ENCODE measurements at regions not wholly inside any gene's neighbourhood (a gene's known extent, or its start where the extent isn't known, plus 50 kb on each side); places are given as distances from the start of the nearest gene placed in this dataset.

DNA sequence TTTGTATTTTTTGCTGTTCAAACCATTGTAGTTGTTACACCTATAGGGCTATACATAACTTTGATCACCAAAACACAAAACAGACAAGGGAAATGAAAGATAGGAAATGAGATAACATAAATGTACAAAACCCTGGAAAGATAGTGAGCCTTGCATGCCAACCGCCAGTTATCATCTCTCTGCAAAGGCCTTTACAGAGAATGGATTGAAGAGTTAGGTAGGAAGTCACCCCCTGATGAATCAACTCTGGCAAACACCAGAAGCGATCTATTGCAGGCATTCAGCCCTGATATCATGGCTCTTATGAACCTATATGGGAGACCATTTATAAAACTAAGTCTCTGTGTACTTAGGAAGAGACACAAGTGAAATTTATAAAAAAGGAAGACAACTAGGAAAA, 588.0 kb downstream of the TUSC7 start:
- TF ChIP-seq GATA2 (IDR thresholded peaks at IDR 0.05; ENCODE audit: low read depth, low read length) (no peak), GATA3 (IDR thresholded peaks at IDR 0.05; ENCODE audit: low read depth, low read length) (0 out of 2 replicates have a peak, but pooled peaks have one; percentile 12)

DNA sequence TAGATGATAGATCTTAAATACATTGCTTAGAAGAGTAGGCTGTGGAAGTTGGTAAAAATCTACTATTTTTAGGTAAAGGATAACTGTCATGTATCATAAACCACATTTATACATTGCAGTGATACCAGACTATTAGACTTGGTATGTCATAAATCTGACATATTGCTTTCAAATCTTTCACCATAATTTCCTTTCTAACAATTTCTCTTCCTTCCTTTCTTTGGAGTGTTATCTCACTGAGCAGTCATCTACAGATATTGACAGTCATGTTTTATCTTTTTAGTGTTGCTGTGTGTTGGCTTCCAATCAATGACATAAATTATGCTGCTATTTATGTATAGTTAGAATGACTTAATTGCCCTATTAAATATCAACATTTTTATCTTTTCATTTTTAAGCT, 588.7 kb downstream of the TUSC7 start:
- TF ChIP-seq GATA2 (IDR thresholded peaks at IDR 0.05; ENCODE audit: low read depth, low read length), result no peak
- TF ChIP-seq GATA3 (IDR thresholded peaks at IDR 0.05; ENCODE audit: low read depth, low read length), result no peak

DNA sequence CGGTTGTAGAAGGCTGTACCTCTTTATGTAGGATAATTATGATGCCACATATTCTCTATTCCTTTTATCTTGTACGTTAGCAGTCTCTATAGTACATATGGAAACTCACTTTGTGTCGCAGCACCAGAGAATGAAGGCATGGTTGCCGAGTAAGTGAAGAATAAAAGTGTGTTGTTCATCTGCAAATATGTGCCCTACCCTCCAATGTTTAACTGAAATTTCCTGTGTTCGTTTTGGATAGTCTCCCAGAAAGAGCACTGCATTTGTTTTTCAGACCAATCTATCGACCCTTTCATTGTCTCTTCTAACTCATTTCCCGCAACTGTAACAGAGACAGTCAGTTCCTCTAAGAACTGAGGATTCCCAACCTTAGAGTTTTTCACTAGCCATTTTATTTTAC, 592.8 kb downstream of the TUSC7 start:
- TF ChIP-seq GATA2 (IDR thresholded peaks at IDR 0.05; ENCODE audit: low read depth, low read length) (no peak), GATA3 (IDR thresholded peaks at IDR 0.05; ENCODE audit: low read depth, low read length) (no peak)

DNA sequence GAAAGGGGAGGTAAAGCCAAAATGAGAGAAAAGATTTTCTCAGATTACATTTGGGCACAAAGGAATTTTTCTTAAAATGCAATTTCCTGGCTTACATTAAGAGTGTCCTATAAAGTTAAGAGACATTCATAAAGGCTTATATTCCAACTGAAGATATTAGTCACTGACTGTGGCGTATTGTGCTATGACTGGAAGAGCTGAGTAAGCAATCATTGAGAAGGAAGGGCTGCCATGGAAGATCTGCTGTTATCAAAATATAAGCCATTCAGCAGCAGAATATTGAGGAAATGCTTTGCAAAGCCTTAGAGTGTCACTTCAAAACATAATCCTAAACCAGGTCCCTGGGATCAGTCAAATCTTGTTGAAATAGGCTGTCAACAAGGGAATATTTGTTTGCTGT, 593.9 kb downstream of the TUSC7 start:
- no peak for TF ChIP-seq GATA2 (IDR thresholded peaks at IDR 0.05; ENCODE audit: low read depth, low read length)
- no peak for TF ChIP-seq GATA3 (IDR thresholded peaks at IDR 0.05; ENCODE audit: low read depth, low read length)

DNA sequence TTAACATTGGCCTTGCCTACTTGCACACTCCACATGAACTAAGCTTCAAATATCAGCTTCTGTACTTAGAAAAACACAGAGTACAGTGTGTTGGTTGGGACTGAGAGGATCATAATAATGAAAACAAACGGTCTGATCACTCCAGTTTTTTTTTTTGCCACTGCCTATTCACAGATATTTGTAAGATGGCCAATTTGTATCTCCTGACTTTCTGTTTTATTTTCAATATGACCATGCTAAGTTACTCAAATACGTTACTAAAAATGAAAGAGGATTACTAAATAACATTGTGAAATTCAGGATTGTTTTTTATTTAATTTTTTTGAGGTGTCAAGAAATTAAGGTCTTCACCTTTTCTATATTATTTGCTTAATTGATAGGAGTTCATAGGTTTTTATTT, 595.1 kb downstream of the TUSC7 start:
- TF ChIP-seq GATA2 (IDR thresholded peaks at IDR 0.05; ENCODE audit: low read depth, low read length) (no peak), GATA3 (IDR thresholded peaks at IDR 0.05; ENCODE audit: low read depth, low read length) (no peak)

DNA sequence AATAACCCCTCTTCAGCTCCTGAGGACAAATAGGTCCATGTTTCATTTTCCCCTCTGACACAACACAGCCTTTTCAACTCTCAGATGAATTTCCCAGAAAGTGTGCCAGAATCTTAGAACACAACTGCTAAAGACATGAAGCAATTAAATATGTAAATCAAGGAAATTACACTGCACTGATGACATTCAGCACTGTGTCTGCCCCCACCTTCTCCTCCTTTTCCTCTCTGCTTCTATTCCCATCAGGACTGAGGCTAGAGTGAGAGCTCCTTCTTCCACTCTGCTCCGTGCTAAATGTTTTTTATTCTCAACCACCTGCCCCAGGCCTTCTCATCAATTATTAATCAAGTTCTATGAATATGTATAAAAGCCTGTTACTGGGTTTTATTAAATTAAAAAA, 596.1 kb downstream of the TUSC7 start:
- TF ChIP-seq GATA2 (IDR thresholded peaks at IDR 0.05; ENCODE audit: low read depth, low read length) (no peak), GATA3 (IDR thresholded peaks at IDR 0.05; ENCODE audit: low read depth, low read length) (no peak)

DNA sequence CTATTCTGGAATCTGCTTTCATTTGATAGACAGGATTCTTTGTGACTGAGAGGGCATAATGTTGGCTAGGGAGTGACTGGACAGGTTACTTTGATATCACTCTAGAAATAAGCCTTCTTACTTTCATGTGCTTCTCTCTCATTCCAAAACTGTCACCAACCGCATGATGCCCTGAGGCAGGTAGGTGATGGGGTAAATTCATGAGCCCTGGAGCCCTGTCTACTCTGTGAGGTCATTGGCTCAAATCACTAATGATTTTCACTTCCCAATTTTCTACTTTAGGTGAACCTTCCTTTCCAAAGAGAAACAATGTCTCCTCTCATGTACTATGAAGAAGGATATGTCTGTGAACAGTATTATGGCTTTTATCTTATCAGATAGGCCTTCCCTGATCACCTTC, 596.7 kb downstream of the TUSC7 start:
- no peak for TF ChIP-seq GATA2 (IDR thresholded peaks at IDR 0.05; ENCODE audit: low read depth, low read length)
- TF ChIP-seq GATA3 (IDR thresholded peaks at IDR 0.05; ENCODE audit: low read depth, low read length), result no peak

DNA sequence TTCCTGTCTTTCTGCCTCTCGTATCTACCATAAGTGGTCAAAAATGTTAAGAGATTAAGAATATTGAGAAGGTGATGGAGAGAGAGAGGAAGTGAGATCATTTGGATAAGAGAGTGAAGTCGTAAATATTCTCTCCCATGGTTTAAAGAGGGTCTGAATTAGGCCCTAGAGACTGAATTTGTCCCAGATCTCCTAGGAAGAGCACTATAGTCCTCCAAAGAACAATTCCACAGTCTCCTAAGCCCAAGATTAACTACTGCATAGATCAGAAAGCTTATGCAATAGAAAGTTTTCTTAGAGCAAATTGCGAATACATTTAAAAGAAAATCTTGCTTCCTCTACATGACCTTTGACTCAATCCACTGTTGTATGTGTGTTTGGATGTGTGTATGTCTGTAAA, 598.8 kb downstream of the TUSC7 start:
- TF ChIP-seq GATA2 (IDR thresholded peaks at IDR 0.05; ENCODE audit: low read depth, low read length) (no peak), GATA3 (IDR thresholded peaks at IDR 0.05; ENCODE audit: low read depth, low read length) (no peak)

DNA sequence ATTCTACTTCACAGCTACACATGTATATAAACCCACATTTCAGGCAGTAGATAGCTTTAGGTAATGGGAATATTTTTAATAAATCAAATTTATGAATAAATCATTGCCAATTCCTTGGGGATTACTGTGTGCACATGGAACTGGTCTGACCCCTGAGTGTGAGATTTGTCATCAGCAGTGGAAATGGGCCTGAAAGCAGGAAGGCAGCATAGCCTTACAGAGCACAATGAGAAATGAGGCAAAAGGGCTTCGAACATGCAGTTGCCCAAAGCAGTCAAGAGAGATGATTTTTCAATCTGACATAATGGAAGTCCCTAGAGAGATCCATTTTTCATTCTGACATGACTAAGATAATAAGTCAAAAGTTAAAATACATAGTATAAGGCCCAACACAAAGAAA, 599.2 kb downstream of the TUSC7 start:
- TF ChIP-seq GATA2 (IDR thresholded peaks at IDR 0.05; ENCODE audit: low read depth, low read length), result no peak
- TF ChIP-seq GATA3 (IDR thresholded peaks at IDR 0.05; ENCODE audit: low read depth, low read length), result no peak

DNA sequence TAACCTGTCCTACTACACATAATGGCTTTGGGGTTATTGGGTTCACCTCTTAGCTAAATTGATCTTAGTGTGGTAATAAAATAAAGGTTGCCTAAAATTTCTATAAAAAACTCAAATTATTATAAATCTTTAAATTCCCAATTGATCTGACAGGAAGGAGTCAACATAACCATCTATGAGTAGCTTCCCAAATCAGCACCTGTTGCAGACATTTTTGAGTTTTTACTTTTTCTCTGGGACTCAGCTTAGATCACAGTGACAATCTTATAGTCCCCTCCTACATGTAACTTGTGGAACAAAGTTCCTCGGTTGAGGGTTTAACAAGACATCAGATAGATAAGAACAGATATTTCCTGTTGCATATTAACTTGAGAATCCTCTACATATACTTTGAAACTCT, 601.0 kb downstream of the TUSC7 start:
- TF ChIP-seq GATA3 (IDR thresholded peaks at IDR 0.05; ENCODE audit: low read depth, low read length) (no peak), GATA2 (IDR thresholded peaks at IDR 0.05; ENCODE audit: low read depth, low read length) (no peak)

DNA sequence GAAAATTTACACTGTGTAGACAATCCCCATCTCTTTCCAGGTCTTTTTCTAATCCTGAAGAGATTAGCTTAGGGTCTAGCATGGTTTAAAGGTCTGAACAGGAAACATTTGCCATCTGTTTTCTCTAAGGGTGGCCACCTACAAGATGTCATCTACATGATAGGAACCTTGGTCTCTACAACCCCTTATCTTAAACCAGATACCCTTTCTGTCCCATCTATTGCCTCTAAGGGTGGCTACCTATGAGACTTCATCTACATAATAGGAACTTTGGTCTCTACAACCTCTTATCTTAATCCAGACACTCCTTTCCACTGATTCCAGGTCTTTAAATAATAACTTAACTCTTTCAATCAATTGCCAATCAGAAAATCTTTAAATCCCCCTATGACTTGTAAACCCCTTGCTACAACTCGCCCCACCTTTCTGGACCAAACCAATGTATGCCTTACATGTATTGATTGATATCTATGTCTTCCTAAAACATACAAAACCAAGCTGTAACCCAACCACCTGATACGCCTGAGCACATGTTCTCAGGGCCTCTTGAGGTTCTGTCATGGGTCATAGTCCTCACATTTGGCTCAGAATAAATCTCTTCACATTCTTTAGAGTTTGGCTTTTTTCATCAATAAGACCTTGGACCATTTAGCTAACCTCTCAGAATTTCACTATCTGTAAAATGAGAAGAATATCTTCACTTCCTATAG, 605.0 kb downstream of the TUSC7 start:
- no peak for TF ChIP-seq GATA2 (IDR thresholded peaks at IDR 0.05; ENCODE audit: low read depth, low read length)
- no peak for TF ChIP-seq GATA3 (IDR thresholded peaks at IDR 0.05; ENCODE audit: low read depth, low read length)

DNA sequence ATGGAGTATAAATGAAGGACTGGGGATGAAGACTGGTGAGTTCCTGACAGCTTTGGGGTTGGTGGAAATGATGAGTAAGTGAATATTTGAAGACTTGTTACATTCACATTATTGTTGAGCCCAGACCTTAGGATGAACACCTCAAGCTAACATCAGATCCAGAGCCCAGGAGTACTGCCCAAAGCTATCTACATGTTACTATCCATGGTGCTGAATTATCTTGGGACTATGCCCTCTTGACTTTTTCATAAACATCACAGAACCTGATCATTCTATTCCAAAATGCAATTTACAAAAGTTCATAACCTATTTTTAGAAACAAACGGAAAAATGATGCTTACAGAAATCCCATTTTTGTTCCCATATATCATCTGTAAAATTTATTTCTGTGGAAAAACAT, 613.3 kb downstream of the TUSC7 start:
- no peak for TF ChIP-seq GATA3 (IDR thresholded peaks at IDR 0.05; ENCODE audit: low read depth, low read length)
- TF ChIP-seq GATA2 (IDR thresholded peaks at IDR 0.05; ENCODE audit: low read depth, low read length), result no peak

DNA sequence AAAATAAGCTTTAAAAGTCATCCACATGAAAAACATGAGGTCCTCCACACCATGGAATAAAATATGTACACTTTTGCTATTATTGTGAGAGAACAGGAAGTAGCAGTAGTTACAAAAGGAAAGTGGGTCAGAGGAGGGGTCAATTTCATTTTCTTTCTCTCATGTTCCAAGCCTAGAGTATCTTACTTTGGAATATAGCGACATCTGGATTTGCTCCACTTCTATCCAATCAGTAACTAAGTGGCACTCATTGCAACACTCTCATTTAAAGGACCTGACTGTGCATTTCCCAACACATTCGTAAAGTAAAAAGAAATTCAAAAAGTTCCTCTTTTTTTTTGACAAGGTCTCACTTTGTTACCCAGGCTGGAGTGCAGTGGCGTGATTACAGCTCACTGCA, 637.3 kb downstream of the TUSC7 start:
- TF ChIP-seq GATA2 (IDR thresholded peaks at IDR 0.05; ENCODE audit: low read depth, low read length) (no peak), GATA3 (IDR thresholded peaks at IDR 0.05; ENCODE audit: low read depth, low read length) (no peak)

DNA sequence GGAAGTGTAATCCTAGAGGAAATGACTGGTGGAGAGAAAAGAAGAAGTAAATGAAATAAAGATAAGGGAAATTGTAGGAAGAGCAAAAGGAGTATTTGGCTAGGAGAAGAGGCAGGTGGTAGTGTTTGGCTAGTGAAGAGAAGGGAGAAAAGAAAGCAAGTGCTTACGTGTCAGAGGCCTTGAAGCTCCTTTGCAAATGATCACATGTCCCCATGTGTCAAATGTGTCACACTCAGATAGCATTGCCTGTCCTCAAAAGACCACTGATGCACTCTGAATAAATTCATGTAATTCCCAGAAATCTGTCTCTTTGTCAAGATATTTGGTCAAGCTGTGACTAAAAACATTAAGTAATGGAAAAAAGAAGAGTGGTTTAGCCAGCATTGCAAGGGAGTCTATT, 639.3 kb downstream of the TUSC7 start:
- no peak for TF ChIP-seq GATA3 (IDR thresholded peaks at IDR 0.05; ENCODE audit: low read depth, low read length)

DNA sequence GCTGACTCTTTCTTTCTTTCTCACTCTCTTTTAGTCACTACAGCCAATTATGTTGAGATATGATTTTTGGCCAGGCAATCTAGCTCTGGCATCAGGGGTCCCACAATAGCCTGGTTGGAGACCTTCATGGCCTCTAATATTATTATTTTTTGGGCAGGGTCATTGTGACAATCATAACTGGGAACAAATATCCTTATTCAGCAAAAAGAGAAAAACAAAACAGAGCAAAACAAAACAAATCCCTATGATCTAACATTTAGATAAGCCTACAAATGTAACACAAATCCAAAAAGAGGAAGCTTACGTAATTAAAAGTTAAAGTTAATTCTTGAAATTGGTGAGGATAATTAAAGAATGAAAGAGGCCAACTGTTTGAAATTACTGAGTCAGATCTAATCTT, 640.0 kb downstream of the TUSC7 start:
- TF ChIP-seq GATA3 (IDR thresholded peaks at IDR 0.05; ENCODE audit: low read depth, low read length), result no peak

DNA sequence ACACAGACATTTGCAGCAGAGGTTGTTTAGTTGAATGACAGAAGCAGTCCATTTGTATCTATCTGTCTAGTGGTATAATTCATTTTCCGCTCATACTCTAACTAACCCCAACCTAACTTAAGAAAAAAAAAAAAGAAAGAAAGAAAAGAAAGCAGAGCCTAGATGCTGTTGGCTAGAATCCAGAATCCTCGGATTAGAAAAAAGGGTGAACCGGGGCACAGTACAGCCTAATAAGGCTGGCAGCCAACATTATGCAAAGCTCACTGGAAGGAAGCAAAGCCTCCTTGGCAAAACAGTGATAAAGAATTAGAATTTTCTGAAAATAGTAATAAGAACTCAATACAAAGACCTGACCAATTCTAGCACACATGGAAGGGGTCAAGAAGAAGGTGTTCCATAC, 640.8 kb downstream of the TUSC7 start:
- TF ChIP-seq GATA3 (IDR thresholded peaks at IDR 0.05; ENCODE audit: low read depth, low read length) (no peak), GATA2 (IDR thresholded peaks at IDR 0.05; ENCODE audit: low read depth, low read length) (no peak)
